AG09319 (cell line): ENCODE measurements at regions not wholly inside any gene's neighbourhood (a gene's known extent, or its start where the extent isn't known, plus 50 kb on each side); places are given as distances from the start of the nearest gene placed in this dataset.

Experiments used
- DNase-seq: peaks from one replicate; pipeline ENCODE4 v3.0.0-alpha.2; 2010; ENCODE audit warnings: low read depth; ENCODE audit errors: extremely low read depth
- TF ChIP-seq, protein P1 (sequence below): IDR thresholded peaks from 2 replicates; pipeline ENCODE4 v1.5.1; 2011; ENCODE audit warnings: low read depth, mild to moderate bottlenecking, inconsistent platforms, low read length, moderate library complexity

DNA sequence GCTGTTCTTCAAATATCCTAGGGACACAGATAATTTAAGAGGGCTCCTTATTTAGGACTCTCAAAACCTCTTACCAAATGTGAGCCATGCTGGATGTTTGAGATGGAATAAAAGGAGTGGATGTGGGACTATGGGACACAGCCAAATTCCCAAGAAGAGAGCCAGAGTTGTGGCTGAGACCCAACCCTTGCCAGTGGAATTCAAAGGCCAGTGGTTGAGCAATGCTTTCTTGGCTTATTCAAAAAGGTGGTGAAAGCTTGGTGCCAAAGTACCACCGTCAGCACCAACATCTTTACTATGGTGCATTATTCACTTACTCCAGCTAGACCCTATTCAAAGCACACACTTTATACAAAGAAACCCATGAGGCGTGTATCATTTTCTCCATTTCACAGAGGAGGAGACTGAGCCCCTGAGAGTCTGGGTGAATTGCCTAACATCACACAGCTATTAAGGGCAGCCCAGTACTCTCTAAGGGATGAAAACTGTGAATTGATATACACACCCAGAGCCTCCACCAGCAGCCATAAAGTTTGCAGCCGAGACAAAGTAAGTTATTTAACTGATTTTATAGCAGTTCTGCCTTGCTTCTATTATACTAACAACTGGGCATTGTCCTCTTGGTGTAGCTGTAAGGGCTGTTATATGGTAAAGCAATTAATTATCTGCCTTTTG lies 391.7 kb downstream of the ACTL7B start:
- TF ChIP-seq, protein P1, sequence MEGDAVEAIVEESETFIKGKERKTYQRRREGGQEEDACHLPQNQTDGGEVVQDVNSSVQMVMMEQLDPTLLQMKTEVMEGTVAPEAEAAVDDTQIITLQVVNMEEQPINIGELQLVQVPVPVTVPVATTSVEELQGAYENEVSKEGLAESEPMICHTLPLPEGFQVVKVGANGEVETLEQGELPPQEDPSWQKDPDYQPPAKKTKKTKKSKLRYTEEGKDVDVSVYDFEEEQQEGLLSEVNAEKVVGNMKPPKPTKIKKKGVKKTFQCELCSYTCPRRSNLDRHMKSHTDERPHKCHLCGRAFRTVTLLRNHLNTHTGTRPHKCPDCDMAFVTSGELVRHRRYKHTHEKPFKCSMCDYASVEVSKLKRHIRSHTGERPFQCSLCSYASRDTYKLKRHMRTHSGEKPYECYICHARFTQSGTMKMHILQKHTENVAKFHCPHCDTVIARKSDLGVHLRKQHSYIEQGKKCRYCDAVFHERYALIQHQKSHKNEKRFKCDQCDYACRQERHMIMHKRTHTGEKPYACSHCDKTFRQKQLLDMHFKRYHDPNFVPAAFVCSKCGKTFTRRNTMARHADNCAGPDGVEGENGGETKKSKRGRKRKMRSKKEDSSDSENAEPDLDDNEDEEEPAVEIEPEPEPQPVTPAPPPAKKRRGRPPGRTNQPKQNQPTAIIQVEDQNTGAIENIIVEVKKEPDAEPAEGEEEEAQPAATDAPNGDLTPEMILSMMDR, result no peak
- DNase-seq, result no peak

DNA sequence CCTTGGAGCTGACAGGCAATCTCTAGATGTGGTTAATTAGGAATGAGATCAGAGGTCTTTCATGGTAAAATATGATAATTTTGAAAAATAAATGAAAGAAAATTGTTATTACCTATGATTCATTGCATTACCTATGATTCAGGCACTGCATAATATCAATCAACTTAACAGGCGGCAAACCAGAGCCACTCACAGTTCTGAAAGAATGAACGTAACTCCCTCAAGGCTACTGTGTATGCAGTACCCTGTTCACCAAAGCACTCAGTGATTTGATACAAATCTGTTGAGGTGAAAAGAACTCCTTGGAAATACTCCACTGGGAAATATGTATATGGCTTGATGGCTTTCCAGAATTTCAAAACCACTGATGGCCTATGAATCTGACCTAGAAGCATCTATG lies 398.9 kb downstream of the ACTL7B start:
- no peak for DNase-seq
- TF ChIP-seq, protein P1, result no peak

DNA sequence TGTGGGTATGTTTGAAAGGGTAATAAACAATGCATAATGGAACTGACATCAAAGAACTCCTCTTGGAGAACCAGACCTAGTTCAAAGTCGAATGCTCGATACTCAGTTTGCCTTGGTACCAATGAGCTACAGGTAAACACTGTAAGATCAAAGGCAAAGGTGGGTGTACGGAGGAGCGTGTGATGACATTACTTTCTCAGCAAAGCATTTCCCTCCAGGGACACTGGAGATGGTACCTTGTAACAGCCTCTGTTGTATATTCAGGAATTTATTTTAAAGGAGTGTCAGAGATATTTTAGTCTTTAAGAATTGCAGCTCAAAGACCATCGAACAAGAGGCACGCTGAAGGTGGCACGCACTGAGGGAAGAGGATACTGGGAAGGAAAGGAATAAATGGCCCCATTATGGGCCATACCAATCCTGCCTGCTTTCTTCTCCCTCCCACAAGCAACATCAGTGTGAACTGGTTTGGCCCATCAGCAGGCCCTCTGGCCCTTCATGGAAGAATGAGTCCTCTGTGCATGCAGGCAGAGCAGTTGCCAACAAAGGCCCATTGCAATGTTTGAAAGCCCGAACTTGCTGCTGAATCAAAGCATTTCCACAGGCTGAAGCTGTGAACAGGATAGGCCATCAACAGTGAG lies 410.2 kb downstream of the ACTL7B start:
- no peak for DNase-seq
- TF ChIP-seq, protein P1, result no peak

DNA sequence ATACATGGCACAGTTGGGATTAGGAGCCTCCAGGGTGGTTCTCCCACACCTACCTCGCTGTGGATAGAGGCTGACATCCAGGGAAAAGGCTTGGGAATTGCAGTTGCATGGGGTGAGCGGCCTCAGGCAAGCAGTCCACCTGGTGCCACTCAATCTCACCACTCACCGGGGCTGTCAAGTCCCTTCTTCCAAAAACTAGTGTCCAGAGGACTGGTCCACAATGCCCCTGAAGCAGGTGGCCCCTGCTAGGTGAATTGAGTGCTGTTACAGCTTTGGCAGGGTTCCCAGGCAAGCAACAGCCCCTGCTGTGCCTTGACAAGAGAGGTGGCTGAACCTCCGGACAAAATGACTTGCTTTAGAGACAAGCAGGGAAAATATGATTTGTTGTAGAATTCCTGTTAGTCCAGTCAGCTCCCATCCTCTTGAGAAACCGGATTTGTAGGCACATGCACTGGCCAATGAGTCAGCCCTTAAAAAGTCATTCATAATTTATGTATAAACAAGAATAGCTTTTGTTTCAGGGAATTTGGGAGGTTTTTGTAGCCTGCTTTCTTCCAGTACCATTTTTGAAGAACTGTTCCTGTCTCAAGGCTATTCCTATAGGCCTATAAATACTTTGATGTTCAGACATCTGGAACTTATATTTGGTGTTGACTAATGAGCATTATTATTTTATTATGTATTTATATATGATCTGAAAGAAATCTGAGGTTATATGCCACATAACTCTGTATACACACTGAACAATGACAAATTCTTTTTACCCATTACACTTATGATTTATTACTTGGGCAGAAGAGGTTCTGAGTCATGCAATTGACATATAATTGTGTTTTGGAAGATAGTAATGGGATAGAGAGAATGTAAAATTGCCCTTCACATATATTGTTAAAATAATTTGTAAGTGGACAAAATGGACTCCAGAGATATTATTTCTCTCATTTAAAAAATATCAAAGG lies 411.1 kb downstream of the ACTL7B start:
- TF ChIP-seq, protein P1, result no peak
- peak; percentile 85 for DNase-seq

DNA sequence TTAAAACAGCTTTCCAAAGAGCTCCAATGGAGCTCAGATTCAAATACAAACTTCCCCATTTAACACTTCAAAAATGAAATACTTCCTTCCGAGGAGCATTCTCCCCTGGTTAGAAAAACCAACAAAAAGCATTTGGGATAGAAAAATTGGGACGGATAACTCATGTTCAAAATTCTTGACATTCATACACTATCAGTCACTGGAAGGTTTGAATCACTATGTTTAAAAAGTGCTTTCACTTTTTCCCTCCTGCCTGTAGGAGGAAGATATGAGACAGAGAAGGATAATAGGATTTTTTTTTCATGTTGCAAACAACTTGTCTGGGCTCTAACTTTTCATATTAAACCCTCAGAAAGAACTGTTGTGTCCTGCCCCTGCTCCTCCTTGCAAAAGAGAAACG lies 412.0 kb downstream of the ACTL7B start:
- TF ChIP-seq, protein P1, result peak; percentile 8
- no peak for DNase-seq

DNA sequence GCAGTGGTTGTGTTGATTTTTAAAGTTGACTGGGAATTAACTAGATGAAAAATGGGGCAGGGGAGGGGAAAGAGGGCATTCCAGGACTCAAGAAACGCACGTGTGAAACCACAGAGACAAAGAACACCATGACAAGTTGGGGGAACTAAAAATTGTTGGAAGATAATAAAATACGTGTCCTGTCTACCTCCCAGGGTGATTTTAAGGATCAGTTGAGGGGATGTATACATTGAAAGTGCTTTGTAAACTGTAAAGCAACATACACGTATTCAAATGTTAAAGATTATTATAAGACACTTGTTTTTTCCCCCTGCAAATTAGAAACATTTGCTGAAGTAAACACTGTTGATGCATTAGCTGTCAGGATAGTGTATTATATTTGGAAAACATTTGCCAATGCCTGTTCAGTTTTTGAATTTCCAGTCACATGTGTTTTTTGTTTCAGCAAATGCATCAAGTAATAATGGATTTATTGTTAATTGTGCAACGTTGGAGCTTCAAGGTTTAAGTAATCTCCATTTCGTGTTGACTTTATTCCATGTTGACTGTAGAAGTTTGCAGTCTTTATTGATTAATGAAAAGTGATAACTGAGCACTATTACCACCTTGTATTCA lies 412.7 kb downstream of the ACTL7B start:
- TF ChIP-seq, protein P1, result no peak
- no peak for DNase-seq
